ENCODE measurements at regions not wholly inside any gene's neighbourhood (a gene's known extent, or its start where the extent isn't known, plus 50 kb on each side); places are given as distances from the start of the nearest gene placed in this dataset.

DNA sequence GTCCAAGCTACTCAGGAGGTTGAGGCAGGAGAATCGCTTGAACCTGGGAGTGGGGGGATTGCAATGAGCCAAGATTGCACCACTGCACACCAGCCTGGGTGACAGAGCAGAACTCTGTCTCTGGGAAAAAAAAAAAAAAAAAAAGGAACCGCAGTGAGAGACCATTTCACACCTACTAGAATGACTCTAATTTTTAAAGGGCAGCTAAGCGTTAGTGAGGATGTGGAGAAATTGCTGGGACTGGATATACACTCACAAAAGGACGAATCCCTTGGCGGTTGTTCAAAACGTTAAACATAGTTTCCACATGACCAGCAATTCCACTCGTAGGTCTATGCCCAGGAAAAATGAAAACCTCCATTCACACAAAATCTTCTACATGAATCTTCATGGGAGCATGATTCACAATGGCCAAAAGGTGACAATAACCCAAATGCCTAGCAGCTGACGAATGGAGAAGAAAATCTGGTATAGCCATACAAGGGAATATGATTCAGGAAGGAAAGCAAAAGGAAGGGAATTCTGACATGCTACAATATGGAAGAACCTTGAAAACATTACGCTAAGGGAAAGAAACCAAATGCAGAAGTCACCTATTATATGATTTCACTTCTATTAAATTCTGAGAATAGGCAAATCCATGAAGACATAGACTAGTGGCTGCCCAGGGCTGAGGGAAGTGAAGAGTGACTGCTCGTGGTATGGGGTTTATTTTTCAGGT, 127.0 kb downstream of the CHSY1 start:
- POLR2A ChIA-PET (ENCODE audit: low non-redundant PET): no interaction called here
- H3K27ac ChIP-seq: no peak overlapping the region
- CTCF ChIA-PET: interaction anchor here (0.6 to 0.7 kb wide), 2 partner anchors 12 to 510 kb away, joined by 3 read pairs; no protein-coding TSS in a partner anchor
- TF ChIP-seq, protein P1, sequence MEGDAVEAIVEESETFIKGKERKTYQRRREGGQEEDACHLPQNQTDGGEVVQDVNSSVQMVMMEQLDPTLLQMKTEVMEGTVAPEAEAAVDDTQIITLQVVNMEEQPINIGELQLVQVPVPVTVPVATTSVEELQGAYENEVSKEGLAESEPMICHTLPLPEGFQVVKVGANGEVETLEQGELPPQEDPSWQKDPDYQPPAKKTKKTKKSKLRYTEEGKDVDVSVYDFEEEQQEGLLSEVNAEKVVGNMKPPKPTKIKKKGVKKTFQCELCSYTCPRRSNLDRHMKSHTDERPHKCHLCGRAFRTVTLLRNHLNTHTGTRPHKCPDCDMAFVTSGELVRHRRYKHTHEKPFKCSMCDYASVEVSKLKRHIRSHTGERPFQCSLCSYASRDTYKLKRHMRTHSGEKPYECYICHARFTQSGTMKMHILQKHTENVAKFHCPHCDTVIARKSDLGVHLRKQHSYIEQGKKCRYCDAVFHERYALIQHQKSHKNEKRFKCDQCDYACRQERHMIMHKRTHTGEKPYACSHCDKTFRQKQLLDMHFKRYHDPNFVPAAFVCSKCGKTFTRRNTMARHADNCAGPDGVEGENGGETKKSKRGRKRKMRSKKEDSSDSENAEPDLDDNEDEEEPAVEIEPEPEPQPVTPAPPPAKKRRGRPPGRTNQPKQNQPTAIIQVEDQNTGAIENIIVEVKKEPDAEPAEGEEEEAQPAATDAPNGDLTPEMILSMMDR (conservative IDR thresholded peaks at IDR 0.05; ENCODE audit: low read depth): no peak
- DNase-seq (ENCODE audit: low spot score): no peak

DNA sequence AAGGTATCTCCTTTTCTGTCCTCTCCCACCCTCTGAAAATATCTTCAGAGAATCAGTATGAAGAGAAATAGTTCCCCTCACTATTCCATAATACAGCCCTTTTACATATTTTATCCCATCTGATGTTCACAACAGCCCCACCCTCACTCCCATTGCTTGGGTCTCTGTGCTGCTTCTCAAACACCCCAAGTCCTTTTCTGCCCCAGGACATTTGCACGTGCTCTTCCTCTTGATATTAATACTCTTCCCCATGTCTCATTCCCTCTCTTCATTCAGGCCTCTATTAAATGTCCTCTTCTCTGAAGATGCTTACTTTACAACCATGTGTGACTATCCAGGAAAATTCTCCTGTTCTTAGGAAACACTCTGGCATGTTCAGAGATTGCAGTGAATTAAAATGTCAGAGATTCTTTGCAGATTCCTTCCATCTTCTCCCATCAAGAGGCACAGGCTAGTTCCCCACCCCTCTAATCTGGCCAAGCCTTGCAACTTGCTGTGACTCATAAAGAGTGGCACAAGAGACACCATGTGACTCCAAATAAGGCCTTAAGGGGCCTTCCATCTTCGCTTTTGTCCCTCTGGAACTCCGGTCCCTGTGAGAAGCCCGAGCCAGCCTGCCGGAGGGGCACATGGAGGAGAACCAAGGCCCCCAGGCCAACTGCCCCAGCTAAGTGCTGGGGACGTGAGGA, 128.5 kb downstream of the CHSY1 start:
- H3K27ac ChIP-seq: no peak overlapping the region
- DNase-seq (ENCODE audit: low spot score): no peak
- ChIA-PET POLR2A (ENCODE audit: low non-redundant PET) (no interaction called here), CTCF (no interaction called here)
- TF ChIP-seq, protein P1 (conservative IDR thresholded peaks at IDR 0.05; ENCODE audit: low read depth): no peak

DNA sequence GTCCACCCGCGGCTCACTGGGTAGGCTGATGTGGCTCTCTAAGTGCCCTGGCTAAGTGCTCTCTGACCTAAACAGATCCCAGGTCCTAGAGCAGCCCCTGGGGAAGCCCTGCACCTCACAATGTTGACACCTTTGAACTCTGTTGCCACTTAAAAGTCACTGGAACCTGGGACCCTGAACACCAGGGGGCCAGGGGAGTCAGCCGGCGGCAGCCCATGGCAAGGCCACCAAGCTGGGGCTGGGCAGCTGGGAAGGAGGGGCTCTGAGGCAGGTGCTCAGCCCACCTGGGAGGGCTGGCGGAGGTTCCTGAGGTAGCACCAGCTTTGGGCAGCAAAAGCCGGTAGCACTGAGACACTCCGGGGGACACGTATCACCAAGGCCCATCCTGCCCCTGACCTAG, 129.0 kb downstream of the CHSY1 start:
- TF ChIP-seq, protein P1 (conservative IDR thresholded peaks at IDR 0.05; ENCODE audit: low read depth): no peak
- CTCF ChIA-PET: no interaction called here
- POLR2A ChIA-PET (ENCODE audit: low non-redundant PET): no interaction called here
- no peak for DNase-seq (ENCODE audit: low spot score)
- no peak overlapping the region for H3K27ac ChIP-seq

DNA sequence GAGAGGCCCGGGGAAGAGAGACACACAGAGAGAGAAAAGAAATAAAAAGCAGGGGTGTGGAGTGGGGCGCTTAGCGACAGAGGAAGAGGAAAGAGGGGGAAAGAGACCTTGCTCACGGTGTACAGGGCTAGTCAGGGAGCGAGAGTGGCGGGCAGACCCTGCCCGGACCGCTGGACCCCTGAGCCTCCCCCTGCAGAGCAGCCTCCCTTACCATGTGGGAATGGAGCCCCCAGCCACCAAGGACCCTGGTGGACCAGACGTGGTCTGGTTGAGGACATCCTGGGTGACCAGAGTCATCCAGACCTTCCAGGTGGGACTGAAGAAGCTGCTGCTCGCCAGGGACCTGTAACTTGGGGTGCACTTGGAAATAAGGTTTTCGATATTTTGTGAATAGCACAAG, 129.6 kb downstream of the CHSY1 start:
- ChIA-PET CTCF (interaction anchor here (0.7 kb wide), 1 partner anchor 75 kb away, joined by 3 read pairs; no protein-coding TSS in a partner anchor), POLR2A (ENCODE audit: low non-redundant PET) (no interaction called here)
- H3K27ac ChIP-seq: peak overlapping the region; percentile 45
- TF ChIP-seq, protein P1 (conservative IDR thresholded peaks at IDR 0.05; ENCODE audit: low read depth): no peak
- DNase-seq (ENCODE audit: low spot score): no peak

DNA sequence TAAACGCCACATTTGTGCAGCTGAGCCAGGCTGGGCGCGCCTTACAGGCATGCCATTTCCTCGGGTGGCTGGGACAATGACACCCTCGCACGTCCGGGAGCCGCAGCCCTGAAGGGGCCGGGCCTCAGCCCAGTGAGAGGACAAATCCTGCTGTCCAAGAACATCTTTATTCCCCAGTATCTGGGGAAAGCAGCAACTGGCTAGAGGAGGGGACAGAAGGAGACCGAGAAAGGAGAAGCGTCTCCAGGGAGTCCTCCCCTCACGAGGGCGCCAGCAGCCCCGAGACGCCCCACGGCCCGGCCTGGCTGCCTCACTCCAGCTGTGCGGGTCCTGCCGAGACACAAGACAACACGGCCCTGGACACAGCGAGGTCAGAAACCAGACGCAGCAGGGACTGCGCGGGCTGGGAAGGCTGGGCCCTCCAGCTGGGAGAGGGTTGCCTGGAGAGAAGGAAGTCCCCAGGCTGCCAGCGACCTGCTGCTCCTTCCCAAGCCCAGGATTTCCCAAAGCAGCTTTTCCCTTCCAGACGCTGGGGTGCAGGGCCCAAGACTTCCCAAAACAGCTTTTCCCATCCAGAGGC, 130.2 kb downstream of the CHSY1 start:
- H3K27ac ChIP-seq: peak overlapping the region; percentile 45
- DNase-seq (ENCODE audit: low spot score): no peak
- CTCF ChIA-PET: interaction anchor here (0.7 kb wide), 1 partner anchor 76 kb away, joined by 3 read pairs; no protein-coding TSS in a partner anchor
- POLR2A ChIA-PET (ENCODE audit: low non-redundant PET): no interaction called here
- TF ChIP-seq, protein P1 (conservative IDR thresholded peaks at IDR 0.05; ENCODE audit: low read depth): no peak

DNA sequence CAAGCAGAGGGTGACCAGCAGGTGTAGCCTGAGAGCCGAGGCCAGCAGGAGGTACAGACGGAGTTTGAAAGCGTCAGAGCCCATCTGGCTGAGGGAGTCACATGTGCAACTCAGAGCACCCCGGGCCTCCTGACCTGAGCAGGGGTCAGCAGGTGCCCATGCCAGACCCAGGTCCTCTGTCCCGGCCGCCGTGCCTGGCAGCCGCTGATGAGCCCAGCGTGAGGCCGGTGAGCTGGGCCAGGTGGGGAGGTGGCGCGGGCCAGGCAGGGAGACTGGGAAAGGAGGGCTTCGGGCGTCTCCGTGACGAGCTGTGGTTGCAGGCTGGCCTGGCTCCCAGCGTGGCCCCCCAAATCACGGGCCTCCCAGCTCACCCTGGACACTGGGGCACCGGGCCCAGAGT, 130.9 kb downstream of the CHSY1 start:
- CTCF ChIA-PET: no interaction called here
- peak overlapping the region; percentile 45 for H3K27ac ChIP-seq
- DNase-seq (ENCODE audit: low spot score): no peak
- TF ChIP-seq, protein P1 (conservative IDR thresholded peaks at IDR 0.05; ENCODE audit: low read depth): no peak
- POLR2A ChIA-PET (ENCODE audit: low non-redundant PET): no interaction called here

All from RWPE1 (cell line).